Renal cortical epithelial cell (primary cell): ENCODE measurements at regions not wholly inside any gene's neighbourhood (a gene's known extent, or its start where the extent isn't known, plus 50 kb on each side); places are given as distances from the start of the nearest gene placed in this dataset.
"Not testable (repeated sequence)": the region's sequence is repeated elsewhere in the genome, so short reads cannot be mapped to it uniquely, and the experiment has no call there.

Experiments used
- DNase-seq: peaks from one replicate; pipeline ENCODE4 v3.0.0-alpha.2; 2011; ENCODE audit warnings: low read depth

GRCh38 chr4:15163284-15163645, 161.0 kb downstream of the CPEB2 start:
- no peak for DNase-seq

GRCh38 chr4:15164571-15164970, 162.3 kb downstream of the CPEB2 start:
- peak; percentile 46 for DNase-seq

- DNase-seq, result no peak
Observed at GRCh38 chr4:15167743-15168142, 165.5 kb downstream of the CPEB2 start.

- no peak for DNase-seq
Observed at GRCh38 chr4:15168759-15169158, 166.5 kb downstream of the CPEB2 start.

GRCh38 chr4:15171725-15172124, 169.4 kb downstream of the CPEB2 start:
- DNase-seq, result no peak

GRCh38 chr4:15173251-15173650, 171.0 kb downstream of the CPEB2 start:
- no peak for DNase-seq

- DNase-seq, result not testable (repeated sequence)
Observed at GRCh38 chr4:15174168-15174567, 171.9 kb downstream of the CPEB2 start.

GRCh38 chr4:15179842-15180241, 177.6 kb downstream of the CPEB2 start:
- DNase-seq, result not testable (repeated sequence)

GRCh38 chr4:15182600-15183220, 180.4 kb downstream of the CPEB2 start:
- peak; percentile 28 for DNase-seq

GRCh38 chr4:15186149-15186548, 183.9 kb downstream of the CPEB2 start:
- DNase-seq, result peak; percentile 41

- no peak for DNase-seq
Observed at GRCh38 chr4:15186806-15187205, 184.5 kb downstream of the CPEB2 start.

- DNase-seq, result no peak
Observed at GRCh38 chr4:15188605-15189539, 186.6 kb downstream of the CPEB2 start.

GRCh38 chr4:15194520-15194919, 192.2 kb downstream of the CPEB2 start:
- peak; percentile 55 for DNase-seq

GRCh38 chr4:15197005-15197404, 194.7 kb downstream of the CPEB2 start:
- peak; percentile 46 for DNase-seq

- no peak for DNase-seq
Observed at GRCh38 chr4:15198070-15198727, 195.9 kb downstream of the CPEB2 start.

GRCh38 chr4:15201782-15202181, 199.5 kb downstream of the CPEB2 start:
- no peak for DNase-seq

GRCh38 chr4:15202481-15202880, 200.2 kb downstream of the CPEB2 start:
- no peak for DNase-seq

GRCh38 chr4:15206526-15206925, 204.2 kb downstream of the CPEB2 start:
- not testable (repeated sequence) for DNase-seq

GRCh38 chr4:15213302-15213970, 211.2 kb downstream of the CPEB2 start:
- no peak for DNase-seq

GRCh38 chr4:15215109-15215508, 212.7 kb upstream of the C1QTNF7 start:
- DNase-seq, result no peak

GRCh38 chr4:15226203-15226602, 201.6 kb upstream of the C1QTNF7 start:
- no peak for DNase-seq
